ENCODE measurements at regions not wholly inside any gene's neighbourhood (a gene's known extent, or its start where the extent isn't known, plus 50 kb on each side); places are given as distances from the start of the nearest gene placed in this dataset.

GRCh38 chrX:23133551-23133950 lies 133.8 kb downstream of the DDX53 start:
- no peak overlapping the region for H3K4me3 ChIP-seq (ENCODE audit: control extremely low read depth in 1 of 5, extremely low read depth in 1 of 5, insufficient read depth in 1 of 5, low read depth in 2 of 5, low read length in 4 of 5)
- Mint-ChIP-seq H3K4me3 (no peak overlapping the region), H3K27me3 (no peaks in the 10 kb centered on the region), H3K9me3 (ENCODE audit: insufficient read depth) (no peaks in the 10 kb centered on the region), H3K4me1 (no peaks in the 10 kb centered on the region), H3K27ac (no peak overlapping the region)
- no peaks in the 10 kb centered on the region for H3K36me3 ChIP-seq (replicated peaks in 1 of 2; ENCODE audit: control extremely low read depth in 1 of 2, control insufficient read depth in 1 of 2, extremely low read depth in 1 of 2, insufficient read depth in 2 of 2, low read length in 1 of 2)
- CTCF ChIA-PET, result no interaction called here
- ATAC-seq (ENCODE audit: low read depth), result no peak
- WGBS (ENCODE audit: insufficient coverage), result 100% methylated on average over 1 of the region's 8 CpGs
- no peak overlapping the region for H3K27ac ChIP-seq (ENCODE audit: low read length in 2 of 2)
- POLR2A ChIA-PET, result no interaction called here
- no peaks in the 10 kb centered on the region for H3K27me3 ChIP-seq (replicated peaks in 1 of 4; ENCODE audit: control extremely low read depth in 1 of 4, control insufficient read depth in 3 of 4, insufficient read depth in 4 of 4, low read length in 3 of 4)
- no peaks in the 10 kb centered on the region for H3K4me1 ChIP-seq (ENCODE audit: control insufficient read depth in 2 of 2, insufficient read depth in 2 of 2, low read length in 2 of 2)
- H4K20me1 ChIP-seq (ENCODE audit: control insufficient read depth, insufficient read depth, low read length, poor library complexity, severe bottlenecking), result no peaks in the 10 kb centered on the region
- H3K79me2 ChIP-seq (ENCODE audit: control insufficient read depth, insufficient read depth, low read length), result no peaks in the 10 kb centered on the region
- no peak overlapping the region for H3K9ac ChIP-seq (ENCODE audit: low read length)
- H3K9me3 ChIP-seq (ENCODE audit: control extremely low read depth in 1 of 3, control insufficient read depth in 2 of 3, insufficient read depth in 1 of 3, low read length in 2 of 3), result no peaks in the 10 kb centered on the region
- no peak overlapping the region for H2AFZ ChIP-seq (ENCODE audit: insufficient read depth, low read depth, low read length, poor library complexity, severe bottlenecking)
- intact Hi-C loops (cut with micrococcal nuclease), result no loop called here
- no peak for TF ChIP-seq CTCF (IDR thresholded peaks at IDR 0.05)
- no peak for TF ChIP-seq EZH2 (IDR thresholded peaks at IDR 0.05; ENCODE audit: borderline replicate concordance, insufficient read depth, low read depth, low read length, poor library complexity, severe bottlenecking)
- no peak overlapping the region for H3K4me2 ChIP-seq (replicated peaks; ENCODE audit: low read depth, low read length, poor library complexity, severe bottlenecking)
- DNase-seq, result no peak

- Histone ChIP-seq H3K9me3 (ENCODE audit: control extremely low read depth in 1 of 3, control insufficient read depth in 2 of 3, insufficient read depth in 1 of 3, low read length in 2 of 3) (no peaks in the 10 kb centered on the region), H3K4me2 (replicated peaks; ENCODE audit: low read depth, low read length, poor library complexity, severe bottlenecking) (no peak overlapping the region), H3K27ac (ENCODE audit: low read length in 2 of 2) (no peak overlapping the region), H3K36me3 (replicated peaks in 1 of 2; ENCODE audit: control extremely low read depth in 1 of 2, control insufficient read depth in 1 of 2, extremely low read depth in 1 of 2, insufficient read depth in 2 of 2, low read length in 1 of 2) (no peaks in the 10 kb centered on the region), H4K20me1 (ENCODE audit: control insufficient read depth, insufficient read depth, low read length, poor library complexity, severe bottlenecking) (no peaks in the 10 kb centered on the region), H3K79me2 (ENCODE audit: control insufficient read depth, insufficient read depth, low read length) (no peaks in the 10 kb centered on the region), H2AFZ (ENCODE audit: insufficient read depth, low read depth, low read length, poor library complexity, severe bottlenecking) (no peak overlapping the region), H3K4me3 (ENCODE audit: control extremely low read depth in 1 of 5, extremely low read depth in 1 of 5, insufficient read depth in 1 of 5, low read depth in 2 of 5, low read length in 4 of 5) (no peak overlapping the region), H3K9ac (ENCODE audit: low read length) (no peak overlapping the region), H3K4me1 (ENCODE audit: control insufficient read depth in 2 of 2, insufficient read depth in 2 of 2, low read length in 2 of 2) (no peaks in the 10 kb centered on the region), H3K27me3 (replicated peaks in 1 of 4; ENCODE audit: control extremely low read depth in 1 of 4, control insufficient read depth in 3 of 4, insufficient read depth in 4 of 4, low read length in 3 of 4) (no peaks in the 10 kb centered on the region)
- Mint-ChIP-seq H3K4me3 (no peak overlapping the region), H3K4me1 (no peaks in the 10 kb centered on the region), H3K27ac (no peak overlapping the region), H3K9me3 (ENCODE audit: insufficient read depth) (no peaks in the 10 kb centered on the region), H3K27me3 (no peaks in the 10 kb centered on the region)
- ATAC-seq (ENCODE audit: low read depth), result no peak
- ChIA-PET POLR2A (no interaction called here), CTCF (no interaction called here)
- TF ChIP-seq CTCF (IDR thresholded peaks at IDR 0.05) (no peak), EZH2 (IDR thresholded peaks at IDR 0.05; ENCODE audit: borderline replicate concordance, insufficient read depth, low read depth, low read length, poor library complexity, severe bottlenecking) (no peak)
- intact Hi-C loops (cut with micrococcal nuclease), result no loop called here
- no peak for DNase-seq
These were observed 134.4 kb downstream of the DDX53 start for GRCh38 chrX:23134136-23134535.

All from B cell (primary cell).